Left lung (tissue), 4 donors: ENCODE measurements at regions not wholly inside any gene's neighbourhood (a gene's known extent, or its start where the extent isn't known, plus 50 kb on each side); places are given as distances from the start of the nearest gene placed in this dataset.

Experiments used
- ATAC-seq: fragments of 200-7000 bp; cut with Tn5 transposase; one replicate; pipeline ENCODE4 v1.9.1; 2020; ENCODE audit warnings: moderate library complexity
- DNase-seq, 4 donors: peaks; one replicate each; pipeline ENCODE4 v3.0.0-alpha.2; 2013 to 2020
- H3K27ac ChIP-seq, 2 donors: fragments of 200-600 bp; sonication (generic) in 1 of 2; one replicate each; pipeline versions ENCODE4 v1.5.0 to v1.8.0; 2020 to 2021
- H3K27me3 ChIP-seq, 2 donors: fragments of 200-600 bp; sonication (generic) in 1 of 2; one replicate each; pipeline versions ENCODE4 v1.5.0 to v1.8.0; 2020 to 2021
- H3K36me3 ChIP-seq, 2 donors: fragments of 200-600 bp; sonication (generic) in 1 of 2; one replicate each; pipeline versions ENCODE4 v1.5.0 to v1.8.0; 2020 to 2021
- H3K4me1 ChIP-seq, 2 donors: fragments of 200-600 bp; one replicate each; pipeline ENCODE4 v1.8.0; 2021
- H3K4me3 ChIP-seq, 2 donors: fragments of 200-600 bp; sonication (generic) in 1 of 2; one replicate each; pipeline versions ENCODE4 v1.5.0 to v1.8.0; 2020 to 2021; ENCODE audit warnings: mild to moderate bottlenecking in 1 of 2
- H3K9me3 ChIP-seq, 2 donors: fragments of 200-600 bp; sonication (generic) in 1 of 2; one replicate each; pipeline versions ENCODE4 v1.5.0 to v1.8.0; 2020 to 2021
- CTCF ChIP-seq, 2 donors: fragments of 200-600 bp; sonication (generic) in 1 of 2; IDR thresholded peaks; one replicate each; pipeline versions ENCODE4 v1.5.0 to v1.8.0; 2021; ENCODE audit warnings: antibody characterized with exemption in 2 of 2
- intact Hi-C, 2 donors: fragments of 100-400 bp; cut with DNase I; formaldehyde crosslinking; loops; one replicate each; pipeline versions ENCODE4 v1.11.2 to v1.14.2; 2022
- donor health status: DM: no; HTN: yes; CAD: no.
- donor health status: DM: no; HTN: no; CAD: no.

- no peak for ATAC-seq
- H3K9me3 ChIP-seq: no peaks in the 10 kb centered on the region
Measured at GRCh38 chr21:35138665-35139381, 89.7 kb upstream of the RUNX1 start.

GRCh38 chr21:35136586-35137219, 87.6 kb upstream of the RUNX1 start:
- DNase-seq: no peak
- intact Hi-C loops: no loop called here
- Histone ChIP-seq H3K4me3 (no peak overlapping the region), H3K36me3 (no peaks in the 10 kb centered on the region), H3K9me3 (no peaks in the 10 kb centered on the region), H3K27me3 (no peaks in the 10 kb centered on the region), H3K4me1 (peaks cover 0 to 10% of the 10 kb centered on the region in 2 donors), H3K27ac (peak overlapping the region in 1 of 2 donors; percentile 13)
- ATAC-seq: peak; percentile 73
- no peak for TF ChIP-seq CTCF (IDR thresholded peaks at IDR 0.05)

More at GRCh38 chr21:35138665-35139381, 89.7 kb upstream of the RUNX1 start:
- Histone ChIP-seq H3K27me3 (no peaks in the 10 kb centered on the region), H3K4me1 (peaks cover 0 to 10% of the 10 kb centered on the region in 2 donors), H3K36me3 (no peaks in the 10 kb centered on the region), H3K27ac (no peak overlapping the region), H3K4me3 (no peak overlapping the region)
- TF ChIP-seq CTCF (IDR thresholded peaks at IDR 0.05): no peak
- no peak for DNase-seq
- intact Hi-C loops: no loop called here

- no peaks in the 10 kb centered on the region for H3K36me3 ChIP-seq
- intact Hi-C loops: no loop called here
- TF ChIP-seq CTCF (IDR thresholded peaks at IDR 0.05): no peak
- DNase-seq: no peak
- H3K9me3 ChIP-seq: no peaks in the 10 kb centered on the region
- H3K27me3 ChIP-seq: no peaks in the 10 kb centered on the region
- no peak for ATAC-seq
- H3K4me3 ChIP-seq: no peak overlapping the region
- H3K4me1 ChIP-seq: peaks cover 0 to 10% of the 10 kb centered on the region in 2 donors
- peak overlapping the region in 1 of 2 donors; percentile 13 for H3K27ac ChIP-seq
Measured at GRCh38 chr21:35136106-35136505, 87.0 kb upstream of the RUNX1 start.

- no peak for ATAC-seq
- Histone ChIP-seq H3K4me1 (peaks cover 0 to 10% of the 10 kb centered on the region in 2 donors), H3K9me3 (no peaks in the 10 kb centered on the region), H3K4me3 (no peak overlapping the region), H3K27ac (no peak overlapping the region), H3K27me3 (no peaks in the 10 kb centered on the region), H3K36me3 (no peaks in the 10 kb centered on the region)
- intact Hi-C loops: no loop called here
- DNase-seq: no peak
- no peak for TF ChIP-seq CTCF (IDR thresholded peaks at IDR 0.05)
Measured at GRCh38 chr21:35135481-35135880, 86.4 kb upstream of the RUNX1 start.

GRCh38 chr21:35134309-35134708, 85.2 kb upstream of the RUNX1 start:
- Histone ChIP-seq H3K27me3 (no peaks in the 10 kb centered on the region), H3K36me3 (no peaks in the 10 kb centered on the region), H3K9me3 (no peaks in the 10 kb centered on the region), H3K4me3 (no peak overlapping the region), H3K4me1 (peaks cover 0 to 10% of the 10 kb centered on the region in 2 donors), H3K27ac (no peak overlapping the region)
- intact Hi-C loops: no loop called here
- TF ChIP-seq CTCF (IDR thresholded peaks at IDR 0.05): no peak
- ATAC-seq (no peak), DNase-seq (no peak)
